KOPT-K1 (cell line): ENCODE measurements at regions not wholly inside any gene's neighbourhood (a gene's known extent, or its start where the extent isn't known, plus 50 kb on each side); places are given as distances from the start of the nearest gene placed in this dataset.

Experiments used
- H3K27ac ChIP-seq: fragments of 200-600 bp; sonication (generic); 2 replicates; pipeline ENCODE4 v1.5.1; 2016; ENCODE audit warnings: antibody characterized with exemption, mild to moderate bottlenecking, low read depth, low read length; ENCODE audit not compliant: poor library complexity, severe bottlenecking
- H3K36me3 ChIP-seq: fragments of 200-600 bp; sonication (generic); 2 replicates; pipeline ENCODE4 v1.5.1; 2017; ENCODE audit warnings: antibody characterized with exemption, mild to moderate bottlenecking, low read length, moderate library complexity; ENCODE audit not compliant: insufficient read depth
- H3K9me3 ChIP-seq: fragments of 200-600 bp; sonication (generic); 2 replicates; pipeline ENCODE4 v1.5.1; 2017; ENCODE audit warnings: antibody characterized with exemption, low read length, mild to moderate bottlenecking; ENCODE audit not compliant: insufficient read depth, poor library complexity, severe bottlenecking

- H3K27ac ChIP-seq: no peak overlapping the region
- H3K9me3 ChIP-seq: no peaks in the 10 kb centered on the region
- H3K36me3 ChIP-seq: no peaks in the 10 kb centered on the region
Observed at GRCh38 chr3:13134166-13134878, 61.1 kb upstream of the IQSEC1 start.

GRCh38 chr3:13133471-13133981 lies 60.3 kb upstream of the IQSEC1 start:
- no peaks in the 10 kb centered on the region for H3K36me3 ChIP-seq

GRCh38 chr3:13132731-13133410 lies 59.6 kb upstream of the IQSEC1 start:
- Histone ChIP-seq H3K9me3 (no peaks in the 10 kb centered on the region), H3K36me3 (no peaks in the 10 kb centered on the region), H3K27ac (no peak overlapping the region)

More at GRCh38 chr3:13133471-13133981, 60.3 kb upstream of the IQSEC1 start:
- no peaks in the 10 kb centered on the region for H3K9me3 ChIP-seq
- H3K27ac ChIP-seq: no peak overlapping the region

GRCh38 chr3:13132281-13132680 lies 59.1 kb upstream of the IQSEC1 start:
- H3K36me3 ChIP-seq: no peaks in the 10 kb centered on the region
- H3K9me3 ChIP-seq: no peaks in the 10 kb centered on the region
- no peak overlapping the region for H3K27ac ChIP-seq

GRCh38 chr3:13130464-13131193 lies 57.4 kb upstream of the IQSEC1 start:
- Histone ChIP-seq H3K27ac (no peak overlapping the region), H3K9me3 (no peaks in the 10 kb centered on the region), H3K36me3 (no peaks in the 10 kb centered on the region)

GRCh38 chr3:13125092-13126015 lies 52.1 kb upstream of the IQSEC1 start:
- no peaks in the 10 kb centered on the region for H3K36me3 ChIP-seq
- H3K9me3 ChIP-seq: no peaks in the 10 kb centered on the region
- H3K27ac ChIP-seq: no peak overlapping the region

- Histone ChIP-seq H3K36me3 (no peaks in the 10 kb centered on the region), H3K27ac (no peak overlapping the region), H3K9me3 (no peaks in the 10 kb centered on the region)
Observed at GRCh38 chr3:13124631-13125030, 51.4 kb upstream of the IQSEC1 start.

- Histone ChIP-seq H3K9me3 (no peaks in the 10 kb centered on the region), H3K27ac (no peak overlapping the region)
Observed at GRCh38 chr3:13123765-13124164, 50.5 kb upstream of the IQSEC1 start.

GRCh38 chr3:13123013-13123654 lies 49.9 kb upstream of the IQSEC1 start:
- H3K27ac ChIP-seq: no peak overlapping the region
- H3K36me3 ChIP-seq: no peaks in the 10 kb centered on the region

More at GRCh38 chr3:13123765-13124164, 50.5 kb upstream of the IQSEC1 start:
- H3K36me3 ChIP-seq: no peaks in the 10 kb centered on the region

More at GRCh38 chr3:13123013-13123654, 49.9 kb upstream of the IQSEC1 start:
- H3K9me3 ChIP-seq: no peaks in the 10 kb centered on the region
